ENCODE measurements at regions not wholly inside any gene's neighbourhood (a gene's known extent, or its start where the extent isn't known, plus 50 kb on each side); places are given as distances from the start of the nearest gene placed in this dataset.

DNA sequence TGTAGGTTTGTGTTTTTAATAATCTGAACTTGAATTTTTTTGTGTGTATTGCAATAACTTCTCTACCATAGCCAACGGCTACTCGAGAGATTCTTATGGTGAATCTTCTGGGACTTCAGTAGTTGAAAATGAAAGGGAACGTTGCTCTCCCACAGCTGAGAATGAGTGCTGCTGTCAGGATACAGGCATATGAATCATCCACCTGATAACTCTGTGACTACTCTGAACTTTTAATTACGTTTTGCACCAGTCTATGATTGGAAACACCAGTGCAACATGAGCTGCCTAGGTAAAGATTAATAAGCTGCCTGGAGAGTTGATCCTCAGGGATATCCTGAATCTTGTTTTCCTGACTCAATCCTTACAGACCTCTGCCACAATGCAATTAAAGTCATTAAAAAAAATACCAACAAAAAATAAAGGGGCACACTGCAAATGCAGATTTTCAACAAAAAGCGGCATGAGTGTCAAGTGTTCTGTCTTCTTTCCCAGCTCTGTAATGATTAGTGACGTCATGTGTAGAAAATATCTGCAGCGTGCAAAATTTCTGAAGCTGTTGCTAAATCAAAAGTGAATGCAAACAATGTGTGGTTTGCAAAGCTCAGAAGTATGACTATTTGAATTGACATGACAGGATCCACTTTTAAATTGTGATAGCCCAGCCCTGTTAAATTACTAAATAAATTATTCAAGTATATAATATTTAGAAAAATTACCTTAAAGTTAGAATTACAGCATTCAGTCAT is 432.2 kb downstream of the HTR1B start:
- TF ChIP-seq CTCF (conservative IDR thresholded peaks at IDR 0.05; ENCODE audit: low read depth, low read length), result no peak

DNA sequence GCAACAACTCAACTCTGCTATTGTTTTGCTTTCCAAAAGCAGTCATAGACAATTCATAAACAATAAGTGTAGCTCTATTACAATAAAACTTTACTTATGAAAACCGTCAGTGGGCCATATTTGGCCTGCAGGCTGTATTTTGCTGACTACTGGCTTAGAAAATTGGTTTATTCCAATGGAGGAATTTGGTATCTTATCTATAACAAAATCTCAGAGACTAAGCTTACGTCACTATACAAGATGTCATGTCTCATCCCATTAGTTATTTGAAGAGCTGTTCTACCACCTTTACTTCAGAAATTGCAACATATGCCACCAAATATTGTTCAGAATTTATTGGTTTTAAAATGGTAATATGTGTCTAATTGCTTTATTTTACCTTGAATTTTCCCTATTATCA is 436.9 kb downstream of the HTR1B start:
- Histone ChIP-seq H3K4me1 (ENCODE audit: low read depth, poor library complexity, severe bottlenecking) (no peaks in the 10 kb centered on the region), H3K27me3 (ENCODE audit: insufficient read depth, low read depth) (no peaks in the 10 kb centered on the region), H3K4me3 (IDR thresholded peaks at IDR 0.05; ENCODE audit: insufficient read depth, low read depth, low read length) (no peak overlapping the region), H3K27ac (no peak overlapping the region), H3K79me2 (ENCODE audit: insufficient read depth, low read depth) (no peaks in the 10 kb centered on the region), H2AFZ (ENCODE audit: low read depth) (no peak overlapping the region), H4K20me1 (ENCODE audit: insufficient read depth) (no peaks in the 10 kb centered on the region), H3K36me3 (ENCODE audit: insufficient read depth) (no peaks in the 10 kb centered on the region), H3K9ac (no peak overlapping the region), H3K4me2 (no peak overlapping the region)
- no peak for TF ChIP-seq CTCF (conservative IDR thresholded peaks at IDR 0.05; ENCODE audit: low read depth, low read length)

More for the DNA sequence above, 432.2 kb downstream of the HTR1B start:
- Histone ChIP-seq H3K4me3 (IDR thresholded peaks at IDR 0.05; ENCODE audit: insufficient read depth, low read depth, low read length) (no peak overlapping the region), H3K4me2 (no peak overlapping the region), H3K27ac (no peak overlapping the region), H3K9ac (no peak overlapping the region), H2AFZ (ENCODE audit: low read depth) (no peak overlapping the region), H4K20me1 (ENCODE audit: insufficient read depth) (no peaks in the 10 kb centered on the region), H3K79me2 (ENCODE audit: insufficient read depth, low read depth) (no peaks in the 10 kb centered on the region), H3K36me3 (ENCODE audit: insufficient read depth) (no peaks in the 10 kb centered on the region), H3K27me3 (ENCODE audit: insufficient read depth, low read depth) (no peaks in the 10 kb centered on the region), H3K4me1 (ENCODE audit: low read depth, poor library complexity, severe bottlenecking) (no peaks in the 10 kb centered on the region)

DNA sequence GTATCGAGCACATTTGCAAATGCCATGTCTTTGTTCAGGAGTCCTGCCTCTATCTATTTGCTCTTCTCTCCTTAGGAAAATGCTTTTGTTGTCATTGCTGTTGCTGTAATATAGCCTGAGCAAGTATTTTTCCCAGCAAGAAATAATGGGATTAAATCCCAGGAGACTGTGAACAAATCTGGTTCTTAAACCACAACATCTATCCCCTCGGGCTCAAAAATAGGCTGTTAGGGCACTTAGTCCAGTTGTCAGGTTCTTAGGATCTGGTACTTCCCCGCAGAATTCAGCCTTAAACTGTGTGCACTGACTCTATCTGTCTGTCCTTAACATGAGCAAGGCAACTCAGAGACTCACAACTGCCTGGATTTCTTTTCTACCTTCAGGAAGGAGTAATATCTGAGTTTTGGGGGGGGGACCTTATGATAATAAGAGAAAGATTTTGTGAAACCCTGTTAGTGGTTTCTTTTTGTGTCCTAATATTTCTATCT is 437.5 kb downstream of the HTR1B start:
- H3K27me3 ChIP-seq (ENCODE audit: insufficient read depth, low read depth), result no peaks in the 10 kb centered on the region
- H3K79me2 ChIP-seq (ENCODE audit: insufficient read depth, low read depth), result no peaks in the 10 kb centered on the region
- no peaks in the 10 kb centered on the region for H4K20me1 ChIP-seq (ENCODE audit: insufficient read depth)
- no peaks in the 10 kb centered on the region for H3K4me1 ChIP-seq (ENCODE audit: low read depth, poor library complexity, severe bottlenecking)
- no peak overlapping the region for H3K4me2 ChIP-seq
- TF ChIP-seq CTCF (conservative IDR thresholded peaks at IDR 0.05; ENCODE audit: low read depth, low read length), result no peak
- no peaks in the 10 kb centered on the region for H3K36me3 ChIP-seq (ENCODE audit: insufficient read depth)
- H3K9ac ChIP-seq, result no peak overlapping the region
- no peak overlapping the region for H3K27ac ChIP-seq
- H3K4me3 ChIP-seq (IDR thresholded peaks at IDR 0.05; ENCODE audit: insufficient read depth, low read depth, low read length), result no peak overlapping the region
- no peak overlapping the region for H2AFZ ChIP-seq (ENCODE audit: low read depth)

DNA sequence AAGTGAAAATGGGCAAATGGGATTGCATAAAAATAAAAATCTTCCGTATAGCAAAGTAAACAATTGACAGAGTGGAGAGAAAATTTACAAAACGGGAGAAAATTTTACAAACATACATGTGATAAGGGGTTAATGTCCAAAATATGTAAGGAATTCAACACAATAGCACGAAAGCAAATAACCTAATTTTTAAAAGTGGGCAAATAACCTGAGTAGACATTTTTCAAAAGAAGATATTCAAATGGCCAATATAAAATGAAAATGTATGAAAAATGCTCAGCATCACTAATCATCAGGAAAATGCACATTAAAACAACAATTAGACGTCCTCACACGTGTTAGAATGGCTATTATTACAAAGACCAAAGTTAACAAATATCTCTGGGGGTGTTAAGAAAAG is 441.5 kb downstream of the HTR1B start:
- no peak for TF ChIP-seq CTCF (conservative IDR thresholded peaks at IDR 0.05; ENCODE audit: low read depth, low read length)
- no peaks in the 10 kb centered on the region for H3K36me3 ChIP-seq (ENCODE audit: insufficient read depth)
- H3K27ac ChIP-seq, result no peak overlapping the region
- no peaks in the 10 kb centered on the region for H3K27me3 ChIP-seq (ENCODE audit: insufficient read depth, low read depth)
- no peak overlapping the region for H3K4me3 ChIP-seq (IDR thresholded peaks at IDR 0.05; ENCODE audit: insufficient read depth, low read depth, low read length)
- H4K20me1 ChIP-seq (ENCODE audit: insufficient read depth), result no peaks in the 10 kb centered on the region
- no peak overlapping the region for H3K9ac ChIP-seq
- no peak overlapping the region for H2AFZ ChIP-seq (ENCODE audit: low read depth)
- no peaks in the 10 kb centered on the region for H3K4me1 ChIP-seq (ENCODE audit: low read depth, poor library complexity, severe bottlenecking)
- no peak overlapping the region for H3K4me2 ChIP-seq
- no peaks in the 10 kb centered on the region for H3K79me2 ChIP-seq (ENCODE audit: insufficient read depth, low read depth)
